GM21390 (cell line): ENCODE measurements at regions not wholly inside any gene's neighbourhood (a gene's known extent, or its start where the extent isn't known, plus 50 kb on each side); places are given as distances from the start of the nearest gene placed in this dataset.

Experiments
- ATAC-seq: cut with Tn5 transposase; IDR thresholded peaks from one replicate; pipeline ENCODE4 v1.9.1; 2021; ENCODE audit not compliant: unreplicated experiment

GRCh38 chr6:105626295-105627158 lies 223.6 kb upstream of the PREP start:
- no peak for ATAC-seq

- ATAC-seq = no peak
Measured at GRCh38 chr6:105624021-105624420, 221.1 kb upstream of the PREP start.

GRCh38 chr6:105622226-105622625 lies 219.3 kb upstream of the PREP start:
- no peak for ATAC-seq

GRCh38 chr6:105621564-105622175 lies 218.8 kb upstream of the PREP start:
- no peak for ATAC-seq

GRCh38 chr6:105620878-105621277 lies 218.0 kb upstream of the PREP start:
- ATAC-seq = no peak

- ATAC-seq = no peak
Measured at GRCh38 chr6:105619971-105620741, 217.3 kb upstream of the PREP start.

GRCh38 chr6:105618247-105618646 lies 215.4 kb upstream of the PREP start:
- no peak for ATAC-seq

- ATAC-seq = no peak
Measured at GRCh38 chr6:105616521-105616920, 213.6 kb upstream of the PREP start.

GRCh38 chr6:105611606-105612005 lies 208.7 kb upstream of the PREP start:
- no peak for ATAC-seq

- ATAC-seq = no peak
Measured at GRCh38 chr6:105609375-105609991, 206.6 kb upstream of the PREP start.

GRCh38 chr6:105608711-105609374 lies 206.0 kb upstream of the PREP start:
- ATAC-seq = no peak

GRCh38 chr6:105607636-105608621 lies 205.0 kb upstream of the PREP start:
- ATAC-seq = no peak

GRCh38 chr6:105606831-105607463 lies 204.1 kb upstream of the PREP start:
- no peak for ATAC-seq

GRCh38 chr6:105604587-105604884 lies 201.7 kb upstream of the PREP start:
- ATAC-seq = no peak

- ATAC-seq = no peak
Measured at GRCh38 chr6:105603788-105604586, 201.1 kb upstream of the PREP start.

- ATAC-seq = peak; percentile 87
Measured at GRCh38 chr6:105601541-105602236, 198.8 kb upstream of the PREP start.

GRCh38 chr6:105600336-105601260 lies 197.7 kb upstream of the PREP start:
- ATAC-seq = no peak
